PC-3 (cell line): ENCODE measurements at regions not wholly inside any gene's neighbourhood (a gene's known extent, or its start where the extent isn't known, plus 50 kb on each side); places are given as distances from the start of the nearest gene placed in this dataset.
A peak's percentile ranks its signal among the peaks of the same experiment; 100 is the strongest.

Experiments used
- ATAC-seq: fragments of 200-7000 bp; cut with Tn5 transposase; 2 replicates; pipeline ENCODE4 v1.9.1; 2020; ENCODE audit warnings: mild to moderate bottlenecking, moderate library complexity
- BruUV-seq: library from RNA; stranded (reverse); fragments of 400-500 nt; replicated peaks from 2 replicates; lab custom pipeline; 2021; lab: Mats Ljungman, UMichigan
- CTCF ChIA-PET: fragments of 300-600 bp; sonication (Branson Sonifier 250); formaldehyde crosslinking; loops from one replicate; lab custom pipeline; 2022; ENCODE audit warnings: antibody characterized with exemption; lab: Charles Lee
- POLR2A ChIA-PET: fragments of 300-600 bp; sonication (Branson Sonifier 250); formaldehyde crosslinking; loops from one replicate; lab custom pipeline; 2022; ENCODE audit warnings: antibody characterized with exemption; ENCODE audit not compliant: unreplicated experiment; lab: Charles Lee
- DNase-seq: peaks from one replicate; pipeline ENCODE4 v3.0.0-alpha.2; 2015
- H2AFZ ChIP-seq: fragments of 300-600 bp; sonication (generic); 2 replicates; pipeline ENCODE4 v1.6.0; 2016; ENCODE audit warnings: antibody characterized with exemption, low read length
- H3F3A ChIP-seq: fragments of 300-600 bp; sonication (generic); one replicate; pipeline ENCODE4 v1.6.0; 2017; ENCODE audit warnings: antibody characterized with exemption, low read length, control low read depth, mild to moderate bottlenecking; ENCODE audit not compliant: unreplicated experiment
- H3K27ac ChIP-seq: fragments of 300-600 bp; sonication (generic); 2 replicates; pipeline ENCODE4 v1.5.1; 2016; ENCODE audit warnings: mild to moderate bottlenecking, low read length
- H3K27me3 ChIP-seq: fragments of 300-600 bp; sonication (generic); 2 replicates; pipeline ENCODE4 v1.6.1; 2016; ENCODE audit warnings: low read length, mixed read lengths
- H3K36me3 ChIP-seq: fragments of 300-600 bp; sonication (generic); 2 replicates; pipeline ENCODE4 v1.6.1; 2016; ENCODE audit warnings: low read depth, mixed run types, low read length, mixed read lengths
- H3K4me1 ChIP-seq: fragments of 300-600 bp; sonication (generic); 2 replicates; pipeline ENCODE4 v1.5.1; 2016; ENCODE audit warnings: low read length; ENCODE audit not compliant: insufficient read depth
- H3K4me2 ChIP-seq: fragments of 300-600 bp; sonication (generic); 2 replicates; pipeline ENCODE4 v1.6.0; 2016; ENCODE audit warnings: low read length
- H3K4me3 ChIP-seq: fragments of 300-600 bp; sonication (generic); 2 replicates; pipeline ENCODE4 v1.5.1; 2016; ENCODE audit warnings: mild to moderate bottlenecking, low read length, mixed read lengths
- H3K79me2 ChIP-seq: fragments of 300-600 bp; sonication (generic); 2 replicates; pipeline ENCODE4 v1.6.1; 2017; ENCODE audit warnings: low read length, mixed read lengths
- H3K9ac ChIP-seq: fragments of 300-600 bp; sonication (generic); 2 replicates; pipeline ENCODE4 v1.6.0; 2016; ENCODE audit warnings: mild to moderate bottlenecking, low read length
- H3K9me2 ChIP-seq: fragments of 300-600 bp; sonication (generic); replicated peaks from 2 replicates; pipeline ENCODE4 v1.6.1; 2016; ENCODE audit warnings: mixed run types, low read length, mixed read lengths
- H3K9me3 ChIP-seq: fragments of 300-600 bp; sonication (generic); 2 replicates; pipeline ENCODE4 v1.6.1; 2016; ENCODE audit warnings: low read length, mixed read lengths
- H4K20me1 ChIP-seq: fragments of 300-600 bp; sonication (generic); 2 replicates; pipeline ENCODE4 v1.6.1; 2016; ENCODE audit warnings: low read length, mixed read lengths
- EZH2 ChIP-seq: fragments of 300-600 bp; sonication (generic); IDR thresholded peaks from one replicate; pipeline ENCODE4 v1.6.1; 2017; ENCODE audit warnings: antibody characterized with exemption, mild to moderate bottlenecking, low read length; ENCODE audit not compliant: unreplicated experiment
- EZH2phosphoT487 ChIP-seq: fragments of 300-600 bp; sonication (generic); IDR thresholded peaks from 2 replicates; pipeline ENCODE4 v1.6.1; 2018; ENCODE audit warnings: mild to moderate bottlenecking, antibody characterized with exemption, low read length, borderline replicate concordance
- intact Hi-C: fragments of 100-400 bp; cut with micrococcal nuclease; formaldehyde crosslinking; loops from 2 replicates; pipeline ENCODE4 v1.9.0; 2023
- TF ChIP-seq, protein P1 (sequence below): fragments of 300-600 bp; sonication (generic); conservative IDR thresholded peaks from 2 replicates; pipeline ENCODE4 v1.5.1; 2017; ENCODE audit warnings: antibody characterized with exemption, low read depth, mild to moderate bottlenecking, low read length

GRCh38 chr17:12342609-12343435 is 322.1 kb downstream of the MAP2K4 start:
- Histone ChIP-seq H3K27me3 (no peaks in the 10 kb centered on the region), H2AFZ (no peak overlapping the region), H3K4me1 (no peaks in the 10 kb centered on the region), H3K9me2 (no peaks in the 10 kb centered on the region), H4K20me1 (no peaks in the 10 kb centered on the region), H3K9ac (no peak overlapping the region), H3K9me3 (0 out of 2 replicates have a peak, but pooled peaks cover 4% of the 10 kb centered on the region), H3K79me2 (no peaks in the 10 kb centered on the region), H3K36me3 (no peaks in the 10 kb centered on the region), H3K4me3 (no peak overlapping the region), H3F3A (no peaks in the 10 kb centered on the region), H3K27ac (no peak overlapping the region), H3K4me2 (no peak overlapping the region)
- DNase-seq = peak; percentile 27
- CTCF ChIA-PET = interaction anchor here (0.6 kb wide), 1 partner anchor 399 kb away, joined by 3 read pairs; no protein-coding TSS in a partner anchor
- no peak for TF ChIP-seq EZH2
- TF ChIP-seq, protein P1, sequence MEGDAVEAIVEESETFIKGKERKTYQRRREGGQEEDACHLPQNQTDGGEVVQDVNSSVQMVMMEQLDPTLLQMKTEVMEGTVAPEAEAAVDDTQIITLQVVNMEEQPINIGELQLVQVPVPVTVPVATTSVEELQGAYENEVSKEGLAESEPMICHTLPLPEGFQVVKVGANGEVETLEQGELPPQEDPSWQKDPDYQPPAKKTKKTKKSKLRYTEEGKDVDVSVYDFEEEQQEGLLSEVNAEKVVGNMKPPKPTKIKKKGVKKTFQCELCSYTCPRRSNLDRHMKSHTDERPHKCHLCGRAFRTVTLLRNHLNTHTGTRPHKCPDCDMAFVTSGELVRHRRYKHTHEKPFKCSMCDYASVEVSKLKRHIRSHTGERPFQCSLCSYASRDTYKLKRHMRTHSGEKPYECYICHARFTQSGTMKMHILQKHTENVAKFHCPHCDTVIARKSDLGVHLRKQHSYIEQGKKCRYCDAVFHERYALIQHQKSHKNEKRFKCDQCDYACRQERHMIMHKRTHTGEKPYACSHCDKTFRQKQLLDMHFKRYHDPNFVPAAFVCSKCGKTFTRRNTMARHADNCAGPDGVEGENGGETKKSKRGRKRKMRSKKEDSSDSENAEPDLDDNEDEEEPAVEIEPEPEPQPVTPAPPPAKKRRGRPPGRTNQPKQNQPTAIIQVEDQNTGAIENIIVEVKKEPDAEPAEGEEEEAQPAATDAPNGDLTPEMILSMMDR = peak; percentile 54; the same call in 1 of the 2 replicates
- no TSS peak for BruUV-seq
- POLR2A ChIA-PET = no interaction called here
- intact Hi-C loops = no loop called here
- ATAC-seq = no peak

DNA sequence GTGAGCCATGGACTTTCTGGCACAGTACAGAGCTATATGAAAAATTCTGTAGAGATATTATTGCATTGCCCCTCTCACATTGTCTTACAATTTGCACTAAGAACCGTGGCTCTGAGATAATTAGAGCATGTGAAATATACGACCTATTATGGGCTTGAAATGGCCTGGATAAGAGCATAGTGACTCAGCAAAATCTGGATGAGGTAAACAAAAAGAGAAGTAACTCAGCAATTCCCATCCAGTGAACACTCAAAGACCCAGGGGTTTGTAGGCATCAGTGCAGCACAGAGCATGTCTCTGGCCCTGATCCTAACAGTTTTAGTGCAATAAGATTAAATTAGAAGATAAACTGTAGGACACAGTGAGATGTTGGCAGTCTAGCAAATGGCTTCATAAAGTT is 317.2 kb upstream of the MYOCD start:
- H3K9me2 ChIP-seq = no peaks in the 10 kb centered on the region
- ChIA-PET POLR2A (no interaction called here), CTCF (no interaction called here)
- ATAC-seq = no peak
- H3K4me3 ChIP-seq = no peak overlapping the region
- H3K27me3 ChIP-seq = no peaks in the 10 kb centered on the region
- H3K27ac ChIP-seq = no peak overlapping the region
- no peak overlapping the region for H3K4me2 ChIP-seq
- H3F3A ChIP-seq = no peaks in the 10 kb centered on the region
- H3K9me3 ChIP-seq = peaks cover 3% of the 10 kb centered on the region; the same call in 1 of the 2 replicates
- no TSS peak for BruUV-seq
- no peak overlapping the region for H3K9ac ChIP-seq
- no peak overlapping the region for H2AFZ ChIP-seq
- H3K36me3 ChIP-seq = no peaks in the 10 kb centered on the region
- TF ChIP-seq, protein P1 = no peak
- no peak for TF ChIP-seq EZH2phosphoT487
- no peak for TF ChIP-seq EZH2
- H3K79me2 ChIP-seq = no peaks in the 10 kb centered on the region
- DNase-seq = no peak
- no peaks in the 10 kb centered on the region for H3K4me1 ChIP-seq
- intact Hi-C loops = no loop called here
- no peaks in the 10 kb centered on the region for H4K20me1 ChIP-seq

GRCh38 chr17:12349297-12349696 is 316.4 kb upstream of the MYOCD start:
- H4K20me1 ChIP-seq = no peaks in the 10 kb centered on the region
- no peaks in the 10 kb centered on the region for H3K36me3 ChIP-seq
- H2AFZ ChIP-seq = no peak overlapping the region
- ATAC-seq (no peak), DNase-seq (no peak)
- no TSS peak for BruUV-seq
- no peak overlapping the region for H3K27ac ChIP-seq
- H3K9me2 ChIP-seq = no peaks in the 10 kb centered on the region
- no peak overlapping the region for H3K4me3 ChIP-seq
- ChIA-PET POLR2A (no interaction called here), CTCF (no interaction called here)
- H3K9ac ChIP-seq = no peak overlapping the region
- peaks cover 3% of the 10 kb centered on the region; the same call in 1 of the 2 replicates for H3K9me3 ChIP-seq
- TF ChIP-seq, protein P1 = no peak
- TF ChIP-seq EZH2phosphoT487 (no peak), EZH2 (no peak)
- H3F3A ChIP-seq = no peaks in the 10 kb centered on the region
- no peaks in the 10 kb centered on the region for H3K79me2 ChIP-seq
- no peaks in the 10 kb centered on the region for H3K27me3 ChIP-seq
- no peak overlapping the region for H3K4me2 ChIP-seq
- intact Hi-C loops = no loop called here
- no peaks in the 10 kb centered on the region for H3K4me1 ChIP-seq
